ENCODE measurements at regions not wholly inside any gene's neighbourhood (a gene's known extent, or its start where the extent isn't known, plus 50 kb on each side); places are given as distances from the start of the nearest gene placed in this dataset.
A peak's percentile ranks its signal among the peaks of the same experiment; 100 is the strongest.
"Not testable (repeated sequence)": the region's sequence is repeated elsewhere in the genome, so short reads cannot be mapped to it uniquely, and the experiment has no call there.

- TF ChIP-seq, protein P1, sequence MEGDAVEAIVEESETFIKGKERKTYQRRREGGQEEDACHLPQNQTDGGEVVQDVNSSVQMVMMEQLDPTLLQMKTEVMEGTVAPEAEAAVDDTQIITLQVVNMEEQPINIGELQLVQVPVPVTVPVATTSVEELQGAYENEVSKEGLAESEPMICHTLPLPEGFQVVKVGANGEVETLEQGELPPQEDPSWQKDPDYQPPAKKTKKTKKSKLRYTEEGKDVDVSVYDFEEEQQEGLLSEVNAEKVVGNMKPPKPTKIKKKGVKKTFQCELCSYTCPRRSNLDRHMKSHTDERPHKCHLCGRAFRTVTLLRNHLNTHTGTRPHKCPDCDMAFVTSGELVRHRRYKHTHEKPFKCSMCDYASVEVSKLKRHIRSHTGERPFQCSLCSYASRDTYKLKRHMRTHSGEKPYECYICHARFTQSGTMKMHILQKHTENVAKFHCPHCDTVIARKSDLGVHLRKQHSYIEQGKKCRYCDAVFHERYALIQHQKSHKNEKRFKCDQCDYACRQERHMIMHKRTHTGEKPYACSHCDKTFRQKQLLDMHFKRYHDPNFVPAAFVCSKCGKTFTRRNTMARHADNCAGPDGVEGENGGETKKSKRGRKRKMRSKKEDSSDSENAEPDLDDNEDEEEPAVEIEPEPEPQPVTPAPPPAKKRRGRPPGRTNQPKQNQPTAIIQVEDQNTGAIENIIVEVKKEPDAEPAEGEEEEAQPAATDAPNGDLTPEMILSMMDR (IDR thresholded peaks at IDR 0.05; ENCODE audit: insufficient read depth, low read depth, low read length): peak; percentile 4
Observed at GRCh38 chr1:143905214-143906179, 66.3 kb downstream of the FAM72C start.

DNA sequence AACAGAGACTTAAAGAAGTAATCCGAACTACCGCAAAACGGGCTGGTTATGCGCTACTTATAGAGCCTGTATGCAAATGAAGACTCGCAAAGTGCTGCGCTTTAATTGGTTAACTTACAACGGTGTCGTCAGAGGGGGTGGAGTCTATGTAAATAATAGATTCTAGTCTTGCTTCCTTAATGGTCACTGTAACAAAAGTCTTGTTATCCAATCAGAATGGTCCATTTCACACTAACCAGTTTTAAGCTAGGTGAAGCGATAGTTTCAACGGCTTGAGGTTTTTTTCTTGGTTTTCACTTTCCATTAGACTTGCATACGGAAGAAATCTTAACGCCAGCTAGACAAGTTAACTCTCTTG lies 67.2 kb downstream of the FAM72C start:
- DNase-seq (ENCODE audit: low read depth): not testable (repeated sequence)
- peak overlapping the region; percentile 55 for H3K4me3 ChIP-seq (ENCODE audit: low read depth, low read length)

More at GRCh38 chr1:143905214-143906179, 66.3 kb downstream of the FAM72C start:
- peak; percentile 28 for DNase-seq (ENCODE audit: low read depth)
- H3K4me3 ChIP-seq (ENCODE audit: low read depth, low read length): peak overlapping the region; percentile 52

- H3K4me3 ChIP-seq (ENCODE audit: low read depth, low read length): peak overlapping the region; percentile 55
- DNase-seq (ENCODE audit: low read depth): peak; percentile 44
Observed at GRCh38 chr1:143903899-143904621, 67.7 kb downstream of the FAM72C start.

DNA sequence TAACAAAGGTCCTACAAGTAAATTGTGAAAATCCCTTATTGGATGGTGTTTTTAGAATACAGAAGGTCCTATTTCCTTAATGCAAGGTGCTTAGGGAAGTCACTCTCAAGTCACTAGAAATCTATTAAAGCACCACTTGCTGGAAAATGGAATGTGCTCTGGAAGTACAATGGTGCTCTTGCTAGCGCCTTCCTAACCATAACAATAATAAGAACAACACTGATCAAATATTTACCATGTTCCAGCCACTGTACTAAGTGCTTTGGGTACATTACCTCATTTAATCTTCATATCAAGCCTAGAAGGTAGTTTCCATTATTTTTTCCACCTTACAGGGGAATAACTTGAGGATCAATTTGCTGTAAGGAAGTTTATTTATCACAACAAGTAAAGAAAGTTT lies 75.4 kb downstream of the FAM72C start:
- not testable (repeated sequence) for H3K4me3 ChIP-seq (ENCODE audit: low read depth, low read length); DNase-seq (ENCODE audit: low read depth)

DNA sequence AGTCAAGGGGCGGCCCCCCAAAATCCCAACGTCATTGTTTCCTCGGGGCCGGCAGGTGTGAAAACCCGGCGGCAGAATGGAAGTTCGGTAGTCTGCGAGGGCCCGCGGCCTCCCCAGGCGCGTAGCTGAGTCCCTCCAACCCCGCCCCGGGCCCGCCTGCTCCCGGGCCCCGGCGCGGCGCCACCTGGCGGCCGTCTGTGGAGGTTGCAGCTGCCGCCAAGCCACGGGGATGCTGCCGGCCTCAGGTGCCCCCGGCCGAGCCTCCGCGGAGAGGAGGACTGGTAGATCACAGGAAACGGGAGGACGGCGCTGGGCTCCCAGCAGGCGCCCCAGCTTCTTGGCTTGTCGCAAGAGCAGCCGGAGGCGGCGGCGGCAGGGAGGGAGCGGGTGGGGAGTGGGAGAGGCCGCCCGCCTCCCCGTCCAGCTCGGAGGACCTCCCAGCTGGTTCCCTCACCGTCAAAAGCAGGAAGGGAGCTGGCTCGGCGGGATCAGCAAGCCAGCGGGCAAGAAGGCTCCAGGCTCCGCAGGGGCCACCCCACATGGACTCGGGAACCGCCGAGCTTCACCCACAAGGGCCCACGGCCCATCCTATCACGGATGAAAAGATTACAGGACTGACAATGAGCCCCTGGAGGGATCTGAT lies 86.7 kb downstream of the FAM72C start:
- peak; percentile 31 for DNase-seq (ENCODE audit: low read depth)
- TF ChIP-seq, protein P1 (IDR thresholded peaks at IDR 0.05; ENCODE audit: insufficient read depth, low read depth, low read length): peak; percentile 42

DNA sequence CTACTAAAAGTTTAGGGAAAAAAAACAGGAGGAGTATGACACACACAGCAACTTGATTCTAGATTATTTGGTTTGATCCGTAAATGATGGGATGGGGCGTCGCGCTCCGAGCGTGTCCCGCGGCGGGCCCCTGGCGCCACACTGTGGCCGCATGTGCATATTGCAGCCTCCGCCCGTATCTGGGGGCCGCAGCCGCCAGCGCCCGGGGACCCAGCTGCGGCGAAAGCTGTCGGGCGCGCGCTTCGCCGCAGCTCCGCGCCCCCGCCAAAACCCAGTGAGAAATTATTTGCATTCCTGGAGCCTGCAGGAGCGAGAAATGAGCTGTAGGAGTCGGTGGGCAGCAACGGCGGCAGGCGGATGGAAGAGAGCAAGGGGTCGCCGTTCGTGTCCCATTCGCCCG lies 87.3 kb downstream of the FAM72C start:
- H3K4me3 ChIP-seq (ENCODE audit: low read depth, low read length); DNase-seq (ENCODE audit: low read depth): not testable (repeated sequence)
- TF ChIP-seq, protein P1 (IDR thresholded peaks at IDR 0.05; ENCODE audit: insufficient read depth, low read depth, low read length): peak; percentile 19

More for the DNA sequence above, 86.7 kb downstream of the FAM72C start:
- H3K4me3 ChIP-seq (ENCODE audit: low read depth, low read length): not testable (repeated sequence)

GRCh38 chr1:143879757-143880536 lies 91.8 kb downstream of the FAM72C start:
- not testable (repeated sequence) for DNase-seq (ENCODE audit: low read depth); H3K4me3 ChIP-seq (ENCODE audit: low read depth, low read length)

- not testable (repeated sequence) for DNase-seq (ENCODE audit: low read depth); H3K4me3 ChIP-seq (ENCODE audit: low read depth, low read length)
Observed at GRCh38 chr1:143875947-143876346, 95.8 kb downstream of the FAM72C start.

DNA sequence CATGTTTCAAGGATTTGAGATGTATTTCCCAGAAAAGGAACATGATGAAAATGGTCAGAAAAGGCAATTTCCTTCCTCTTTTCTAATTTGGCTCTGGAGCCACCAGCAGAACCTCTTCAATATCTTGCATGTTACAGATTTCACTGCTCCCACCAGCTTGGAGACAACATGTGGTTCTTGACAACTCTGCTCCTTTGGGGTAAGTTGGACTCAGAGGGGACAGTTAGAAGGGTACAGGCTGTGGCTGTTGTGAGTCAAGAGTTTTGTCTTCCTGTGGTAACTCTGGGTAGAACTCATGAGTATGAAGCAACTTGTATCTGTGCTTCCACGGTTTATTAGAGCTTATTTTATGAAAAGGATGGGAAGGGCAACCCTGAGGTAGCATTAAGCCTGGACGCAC lies 97.2 kb downstream of the FAM72C start:
- not testable (repeated sequence) for DNase-seq (ENCODE audit: low read depth); H3K4me3 ChIP-seq (ENCODE audit: low read depth, low read length)

GRCh38 chr1:143873650-143874049 lies 98.1 kb downstream of the FAM72C start:
- H3K4me3 ChIP-seq (ENCODE audit: low read depth, low read length); DNase-seq (ENCODE audit: low read depth): not testable (repeated sequence)

- not testable (repeated sequence) for DNase-seq (ENCODE audit: low read depth); H3K4me3 ChIP-seq (ENCODE audit: low read depth, low read length)
Observed at GRCh38 chr1:143870388-143870787, 101.4 kb downstream of the FAM72C start.

- DNase-seq (ENCODE audit: low read depth): not testable (repeated sequence)
Observed at GRCh38 chr1:143867590-143868220, 104.1 kb downstream of the FAM72C start.

DNA sequence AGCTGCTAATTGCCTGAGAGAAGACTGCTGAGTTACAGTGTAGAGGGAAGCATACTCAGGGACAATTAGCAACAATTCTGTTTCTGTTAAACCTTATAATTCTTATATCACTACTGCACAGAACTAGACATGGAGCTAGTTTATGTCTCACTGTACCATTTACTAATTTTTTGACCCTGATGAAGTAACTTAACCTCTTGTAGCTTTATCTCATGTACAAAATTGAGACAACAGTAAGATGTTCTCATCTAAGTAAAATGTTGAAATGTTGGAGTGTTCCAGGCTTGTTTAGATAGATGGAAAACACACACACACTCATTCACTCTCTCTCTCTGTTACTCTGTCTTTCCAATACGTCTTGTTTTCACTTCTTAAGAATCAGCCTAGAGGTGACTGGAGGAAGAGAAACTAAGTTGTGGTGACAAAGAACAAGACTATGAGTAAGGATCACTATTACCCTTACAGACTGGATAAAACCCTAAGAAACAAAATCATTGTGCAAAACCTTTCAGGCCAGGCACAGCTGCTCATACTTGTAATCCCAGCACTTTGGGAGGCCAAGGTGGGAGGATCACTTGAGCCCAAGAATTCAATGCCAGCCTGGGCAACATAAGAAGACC lies 107.8 kb downstream of the FAM72C start:
- not testable (repeated sequence) for H3K4me3 ChIP-seq (ENCODE audit: low read depth, low read length); DNase-seq (ENCODE audit: low read depth)

More at GRCh38 chr1:143867590-143868220, 104.1 kb downstream of the FAM72C start:
- not testable (repeated sequence) for H3K4me3 ChIP-seq (ENCODE audit: low read depth, low read length)

All from fibroblast of villous mesenchyme (primary cell).